ENCODE measurements at regions not wholly inside any gene's neighbourhood (a gene's known extent, or its start where the extent isn't known, plus 50 kb on each side); places are given as distances from the start of the nearest gene placed in this dataset.

GRCh38 chr10:6892864-6893263, 312.8 kb upstream of the PRKCQ start:
- H3K27ac ChIP-seq = no peak overlapping the region
- H3K36me3 ChIP-seq = no peaks in the 10 kb centered on the region
- DNase-seq = no peak
- H3K27me3 ChIP-seq = no peaks in the 10 kb centered on the region
- intact Hi-C loops (cut with DNase I; ENCODE audit: low total_unique reads) (no loop called here), in situ Hi-C loops (cut with MboI; ENCODE audit: low pct_ligation_motif_present in 1 of 4, low pct_unique_long_range_greater_than_20kb in 1 of 4, low sequenced_read_pairs in 3 of 4) (no loop called here)
- 78 to 81% methylated on average over 2 of the region's 2 CpGs for WGBS, 2 donors (ENCODE audit: low coverage in 1 of 2)
- H3K4me1 ChIP-seq = no peaks in the 10 kb centered on the region
- no peak overlapping the region for H3K4me3 ChIP-seq
- no peaks in the 10 kb centered on the region for H3K9me3 ChIP-seq
- no peak for TF ChIP-seq POLR2AphosphoS5 (IDR thresholded peaks at IDR 0.05)
- TF ChIP-seq EP300 (IDR thresholded peaks at IDR 0.05; ENCODE audit: low read depth) = no peak

- in situ Hi-C loops (cut with MboI; ENCODE audit: low pct_ligation_motif_present in 1 of 4, low pct_unique_long_range_greater_than_20kb in 1 of 4, low sequenced_read_pairs in 3 of 4) = no loop called here
- no peaks in the 10 kb centered on the region for H3K27me3 ChIP-seq
- intact Hi-C loops (cut with DNase I; ENCODE audit: low total_unique reads) = no loop called here
- 87 to 95% methylated on average over 4 of the region's 4 CpGs for WGBS, 2 donors (ENCODE audit: low coverage in 1 of 2)
- no peak overlapping the region for H3K27ac ChIP-seq
- no peak for DNase-seq
- no peak for TF ChIP-seq EP300 (IDR thresholded peaks at IDR 0.05; ENCODE audit: low read depth)
- TF ChIP-seq POLR2A (IDR thresholded peaks at IDR 0.05) = no peak
- no peak for TF ChIP-seq POLR2AphosphoS5 (IDR thresholded peaks at IDR 0.05)
- TF ChIP-seq CTCF (IDR thresholded peaks at IDR 0.05) = no peak
- H3K9me3 ChIP-seq = no peaks in the 10 kb centered on the region
- H3K4me3 ChIP-seq = no peak overlapping the region
- H3K36me3 ChIP-seq = no peaks in the 10 kb centered on the region
- H3K4me1 ChIP-seq = no peaks in the 10 kb centered on the region
Measured at GRCh38 chr10:6891924-6892323, 311.8 kb upstream of the PRKCQ start.

- 48 to 49% methylated on average over 3 of the region's 3 CpGs for WGBS, 2 donors (ENCODE audit: low coverage in 1 of 2)
- DNase-seq = no peak
- TF ChIP-seq EP300 (IDR thresholded peaks at IDR 0.05; ENCODE audit: low read depth) = no peak
- no peak for TF ChIP-seq POLR2AphosphoS5 (IDR thresholded peaks at IDR 0.05)
- TF ChIP-seq CTCF (IDR thresholded peaks at IDR 0.05) = no peak
- TF ChIP-seq POLR2A (IDR thresholded peaks at IDR 0.05) = no peak
- in situ Hi-C loops (cut with MboI; ENCODE audit: low pct_ligation_motif_present in 1 of 4, low pct_unique_long_range_greater_than_20kb in 1 of 4, low sequenced_read_pairs in 3 of 4) = no loop called here
- no peak overlapping the region for H3K4me3 ChIP-seq
- no peak overlapping the region for H3K27ac ChIP-seq
- H3K4me1 ChIP-seq = no peaks in the 10 kb centered on the region
- no peaks in the 10 kb centered on the region for H3K36me3 ChIP-seq
- no peaks in the 10 kb centered on the region for H3K9me3 ChIP-seq
- intact Hi-C loops (cut with DNase I; ENCODE audit: low total_unique reads) = no loop called here
- H3K27me3 ChIP-seq = no peaks in the 10 kb centered on the region
Measured at GRCh38 chr10:6889718-6890117, 309.6 kb upstream of the PRKCQ start.

- H3K4me3 ChIP-seq = no peak overlapping the region
- intact Hi-C loops (cut with DNase I; ENCODE audit: low total_unique reads) = no loop called here
- WGBS, 2 donors (ENCODE audit: low coverage in 1 of 2) = 85 to 100% methylated on average over 2 of the region's 2 CpGs
- in situ Hi-C loops (cut with MboI; ENCODE audit: low pct_ligation_motif_present in 1 of 4, low pct_unique_long_range_greater_than_20kb in 1 of 4, low sequenced_read_pairs in 3 of 4) = no loop called here
- no peak for DNase-seq
- TF ChIP-seq POLR2A (IDR thresholded peaks at IDR 0.05) (no peak), EP300 (IDR thresholded peaks at IDR 0.05; ENCODE audit: low read depth) (no peak), CTCF (IDR thresholded peaks at IDR 0.05) (no peak), POLR2AphosphoS5 (IDR thresholded peaks at IDR 0.05) (no peak)
- H3K27me3 ChIP-seq = no peaks in the 10 kb centered on the region
- H3K36me3 ChIP-seq = no peaks in the 10 kb centered on the region
- H3K4me1 ChIP-seq = no peaks in the 10 kb centered on the region
- H3K9me3 ChIP-seq = no peaks in the 10 kb centered on the region
- no peak overlapping the region for H3K27ac ChIP-seq
Measured at GRCh38 chr10:6888434-6888833, 308.4 kb upstream of the PRKCQ start.

- intact Hi-C loops (cut with DNase I; ENCODE audit: low total_unique reads) (no loop called here), in situ Hi-C loops (cut with MboI; ENCODE audit: low pct_ligation_motif_present in 1 of 4, low pct_unique_long_range_greater_than_20kb in 1 of 4, low sequenced_read_pairs in 3 of 4) (no loop called here)
- no peak for DNase-seq
- Histone ChIP-seq H3K36me3 (no peaks in the 10 kb centered on the region), H3K9me3 (no peaks in the 10 kb centered on the region), H3K27me3 (no peaks in the 10 kb centered on the region), H3K4me3 (no peak overlapping the region), H3K27ac (no peak overlapping the region), H3K4me1 (no peaks in the 10 kb centered on the region)
- TF ChIP-seq POLR2A (IDR thresholded peaks at IDR 0.05) (no peak), POLR2AphosphoS5 (IDR thresholded peaks at IDR 0.05) (no peak), EP300 (IDR thresholded peaks at IDR 0.05; ENCODE audit: low read depth) (no peak)
- 88 to 90% methylated on average over 2 of the region's 2 CpGs for WGBS, 2 donors (ENCODE audit: low coverage in 1 of 2)
Measured at GRCh38 chr10:6885284-6885683, 305.2 kb upstream of the PRKCQ start.

Data from transverse colon (tissue), 4 donors.